HEK293 (cell line): ENCODE measurements at regions not wholly inside any gene's neighbourhood (a gene's known extent, or its start where the extent isn't known, plus 50 kb on each side); places are given as distances from the start of the nearest gene placed in this dataset.

Experiments
- ZNF169 ChIP-seq: fragments of 450-650 bp; formaldehyde crosslinking; IDR thresholded peaks from 2 replicates; pipeline ENCODE4 v1.5.1; 2016; ENCODE audit warnings: missing biosample characterization, missing genetic modification characterization
- ZNF19 ChIP-seq: fragments of 450-650 bp; formaldehyde crosslinking; IDR thresholded peaks from 2 replicates; pipeline ENCODE4; 2016; ENCODE audit warnings: missing biosample characterization, missing genetic modification characterization, low read depth
- TF ChIP-seq, protein P1 (sequence below): fragments of 450-650 bp; IDR thresholded peaks from 2 replicates; pipeline ENCODE4 v1.5.1; 2018; ENCODE audit warnings: missing biosample characterization, mild to moderate bottlenecking, missing genetic modification characterization
- TF ChIP-seq, protein P2 (sequence below): fragments of 450-650 bp; formaldehyde crosslinking; IDR thresholded peaks from 2 replicates; pipeline ENCODE4 v1.5.1; 2016; ENCODE audit warnings: missing biosample characterization, missing genetic modification characterization, low read depth

DNA sequence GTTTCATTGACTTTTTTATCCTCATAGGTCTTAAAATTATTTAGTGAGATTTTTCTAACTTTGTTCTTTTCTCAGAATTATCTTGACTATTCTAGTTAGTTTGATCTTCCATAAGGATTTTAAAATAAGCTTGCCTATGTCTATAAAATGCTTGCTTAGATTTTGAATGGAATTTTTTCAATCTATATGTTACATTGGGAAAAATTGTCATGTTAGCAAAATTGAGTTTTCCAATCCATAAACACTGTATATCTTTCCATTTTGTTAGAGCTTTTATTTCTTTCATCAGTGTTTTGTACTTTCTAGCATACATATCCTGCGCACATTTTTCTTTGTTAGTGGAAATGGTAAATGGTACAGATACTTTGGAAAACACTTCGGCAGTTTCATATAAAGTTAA is 312.9 kb downstream of the PDHA2 start:
- no peak for TF ChIP-seq ZNF169 (tag by site-specific recombination)
- TF ChIP-seq ZNF19 (tag by site-specific recombination) = no peak
- TF ChIP-seq, protein P1, sequence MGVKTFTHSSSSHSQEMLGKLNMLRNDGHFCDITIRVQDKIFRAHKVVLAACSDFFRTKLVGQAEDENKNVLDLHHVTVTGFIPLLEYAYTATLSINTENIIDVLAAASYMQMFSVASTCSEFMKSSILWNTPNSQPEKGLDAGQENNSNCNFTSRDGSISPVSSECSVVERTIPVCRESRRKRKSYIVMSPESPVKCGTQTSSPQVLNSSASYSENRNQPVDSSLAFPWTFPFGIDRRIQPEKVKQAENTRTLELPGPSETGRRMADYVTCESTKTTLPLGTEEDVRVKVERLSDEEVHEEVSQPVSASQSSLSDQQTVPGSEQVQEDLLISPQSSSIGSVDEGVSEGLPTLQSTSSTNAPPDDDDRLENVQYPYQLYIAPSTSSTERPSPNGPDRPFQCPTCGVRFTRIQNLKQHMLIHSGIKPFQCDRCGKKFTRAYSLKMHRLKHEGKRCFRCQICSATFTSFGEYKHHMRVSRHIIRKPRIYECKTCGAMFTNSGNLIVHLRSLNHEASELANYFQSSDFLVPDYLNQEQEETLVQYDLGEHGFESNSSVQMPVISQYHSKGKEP (tag by site-specific recombination) = no peak
- TF ChIP-seq, protein P2, sequence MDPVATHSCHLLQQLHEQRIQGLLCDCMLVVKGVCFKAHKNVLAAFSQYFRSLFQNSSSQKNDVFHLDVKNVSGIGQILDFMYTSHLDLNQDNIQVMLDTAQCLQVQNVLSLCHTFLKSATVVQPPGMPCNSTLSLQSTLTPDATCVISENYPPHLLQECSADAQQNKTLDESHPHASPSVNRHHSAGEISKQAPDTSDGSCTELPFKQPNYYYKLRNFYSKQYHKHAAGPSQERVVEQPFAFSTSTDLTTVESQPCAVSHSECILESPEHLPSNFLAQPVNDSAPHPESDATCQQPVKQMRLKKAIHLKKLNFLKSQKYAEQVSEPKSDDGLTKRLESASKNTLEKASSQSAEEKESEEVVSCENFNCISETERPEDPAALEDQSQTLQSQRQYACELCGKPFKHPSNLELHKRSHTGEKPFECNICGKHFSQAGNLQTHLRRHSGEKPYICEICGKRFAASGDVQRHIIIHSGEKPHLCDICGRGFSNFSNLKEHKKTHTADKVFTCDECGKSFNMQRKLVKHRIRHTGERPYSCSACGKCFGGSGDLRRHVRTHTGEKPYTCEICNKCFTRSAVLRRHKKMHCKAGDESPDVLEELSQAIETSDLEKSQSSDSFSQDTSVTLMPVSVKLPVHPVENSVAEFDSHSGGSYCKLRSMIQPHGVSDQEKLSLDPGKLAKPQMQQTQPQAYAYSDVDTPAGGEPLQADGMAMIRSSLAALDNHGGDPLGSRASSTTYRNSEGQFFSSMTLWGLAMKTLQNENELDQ (tag by site-specific recombination) = no peak
